Muscle layer of colon (tissue), 2 donors: ENCODE measurements at regions not wholly inside any gene's neighbourhood (a gene's known extent, or its start where the extent isn't known, plus 50 kb on each side); places are given as distances from the start of the nearest gene placed in this dataset.
"Not testable (repeated sequence)": the region's sequence is repeated elsewhere in the genome, so short reads cannot be mapped to it uniquely, and the experiment has no call there.

ENCODE experiments used
- H3K27ac ChIP-seq: one replicate; pipeline ENCODE4 v1.7.0; 2013; ENCODE audit warnings: low read depth, mild to moderate bottlenecking, low read length, moderate library complexity
- H3K27me3 ChIP-seq, 2 donors: one replicate each; pipeline ENCODE4 v1.7.0; 2013; ENCODE audit warnings: low read length in 2 of 2, mild to moderate bottlenecking in 2 of 2; ENCODE audit not compliant: insufficient read depth in 2 of 2, control insufficient read depth in 1 of 2
- H3K36me3 ChIP-seq: one replicate; pipeline ENCODE4 v1.7.0; 2013; ENCODE audit warnings: mild to moderate bottlenecking, low read length; ENCODE audit not compliant: insufficient read depth
- H3K4me1 ChIP-seq: one replicate; pipeline ENCODE4 v1.7.0; 2013; ENCODE audit warnings: mild to moderate bottlenecking, low read length; ENCODE audit not compliant: insufficient read depth
- H3K4me3 ChIP-seq, 2 donors: one replicate each; pipeline ENCODE4 v1.7.0; 2013; ENCODE audit warnings: low read length in 2 of 2, low read depth in 1 of 2, mild to moderate bottlenecking in 1 of 2, moderate library complexity in 1 of 2
- H3K9ac ChIP-seq: one replicate; pipeline ENCODE4 v1.7.0; 2013; ENCODE audit warnings: low read length
- H3K9me3 ChIP-seq: one replicate; pipeline ENCODE4 v1.7.0; 2013; ENCODE audit warnings: mild to moderate bottlenecking, low read length
- donor health status: abdominal sarcoma.
- donor health status: Adenocarcinoma of cecum.

DNA sequence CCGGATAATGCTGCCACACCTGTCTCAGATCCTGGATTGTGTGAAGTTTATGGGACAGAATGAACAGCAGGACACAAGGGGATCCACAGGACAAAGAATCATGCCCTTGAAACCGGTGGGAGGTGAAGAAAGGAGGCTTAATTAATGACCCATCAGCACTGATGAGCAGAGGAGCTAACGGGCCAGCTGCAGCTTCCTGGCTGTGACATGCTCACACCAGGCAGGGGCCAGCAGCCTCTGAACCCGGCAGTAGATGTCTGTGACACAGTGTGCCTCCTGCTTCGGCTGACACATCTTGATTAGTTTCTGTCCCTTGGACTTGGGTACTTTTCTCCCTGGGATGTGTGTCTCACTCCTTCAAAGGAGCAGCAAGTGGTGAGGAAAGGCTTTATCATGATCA is 328.8 kb upstream of the BRINP1 start:
- H3K9ac ChIP-seq: no peak overlapping the region
- no peaks in the 10 kb centered on the region for H3K27me3 ChIP-seq
- no peak overlapping the region for H3K27ac ChIP-seq
- no peaks in the 10 kb centered on the region for H3K4me1 ChIP-seq
- no peaks in the 10 kb centered on the region for H3K9me3 ChIP-seq
- H3K36me3 ChIP-seq: no peaks in the 10 kb centered on the region
- H3K4me3 ChIP-seq: no peak overlapping the region

GRCh38 chr9:119689879-119690278 is 320.6 kb upstream of the BRINP1 start:
- Histone ChIP-seq H3K27me3 (no peaks in the 10 kb centered on the region), H3K4me1 (no peaks in the 10 kb centered on the region), H3K9ac (no peak overlapping the region), H3K9me3 (no peaks in the 10 kb centered on the region), H3K4me3 (no peak overlapping the region), H3K36me3 (no peaks in the 10 kb centered on the region), H3K27ac (no peak overlapping the region)

- no peaks in the 10 kb centered on the region for H3K4me1 ChIP-seq
- no peaks in the 10 kb centered on the region for H3K9me3 ChIP-seq
- no peak overlapping the region for H3K9ac ChIP-seq
- H3K4me3 ChIP-seq: no peak overlapping the region
- no peaks in the 10 kb centered on the region for H3K27me3 ChIP-seq
- no peak overlapping the region for H3K27ac ChIP-seq
- H3K36me3 ChIP-seq: no peaks in the 10 kb centered on the region
Observed at GRCh38 chr9:119688547-119688946, 319.3 kb upstream of the BRINP1 start.

- no peaks in the 10 kb centered on the region for H3K4me1 ChIP-seq
- H3K4me3 ChIP-seq: no peak overlapping the region
- no peaks in the 10 kb centered on the region for H3K27me3 ChIP-seq
- no peak overlapping the region for H3K27ac ChIP-seq
- no peaks in the 10 kb centered on the region for H3K9me3 ChIP-seq
- no peak overlapping the region for H3K9ac ChIP-seq
- H3K36me3 ChIP-seq: no peaks in the 10 kb centered on the region
Observed at GRCh38 chr9:119677811-119678505, 308.7 kb upstream of the BRINP1 start.

GRCh38 chr9:119675951-119676350 is 306.7 kb upstream of the BRINP1 start:
- H3K9me3 ChIP-seq: no peaks in the 10 kb centered on the region
- H3K9ac ChIP-seq: no peak overlapping the region
- no peak overlapping the region for H3K27ac ChIP-seq
- no peaks in the 10 kb centered on the region for H3K27me3 ChIP-seq
- no peak overlapping the region for H3K4me3 ChIP-seq
- H3K4me1 ChIP-seq: no peaks in the 10 kb centered on the region
- H3K36me3 ChIP-seq: no peaks in the 10 kb centered on the region

DNA sequence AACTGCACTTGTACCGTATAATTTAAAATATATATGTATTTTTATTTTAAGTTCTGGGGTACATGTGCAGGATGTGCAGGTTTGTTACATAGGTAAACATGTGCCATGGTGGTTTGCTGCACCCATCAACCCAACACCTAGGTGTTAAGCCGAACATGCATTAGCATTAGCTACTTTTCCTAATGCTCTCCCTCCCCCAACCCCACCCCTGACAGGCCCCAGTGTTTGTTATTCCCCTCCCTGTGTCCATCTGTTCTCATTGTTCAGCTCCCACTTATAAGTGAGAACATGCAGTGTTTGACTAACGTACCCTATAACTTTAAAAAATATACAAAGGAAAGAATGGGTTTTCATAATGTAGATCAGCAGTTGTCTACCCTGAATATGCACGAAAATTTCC is 303.5 kb upstream of the BRINP1 start:
- H3K27ac ChIP-seq, H3K4me3 ChIP-seq, H3K4me1 ChIP-seq, H3K9ac ChIP-seq, H3K9me3 ChIP-seq, H3K27me3 ChIP-seq, H3K36me3 ChIP-seq: not testable (repeated sequence)

DNA sequence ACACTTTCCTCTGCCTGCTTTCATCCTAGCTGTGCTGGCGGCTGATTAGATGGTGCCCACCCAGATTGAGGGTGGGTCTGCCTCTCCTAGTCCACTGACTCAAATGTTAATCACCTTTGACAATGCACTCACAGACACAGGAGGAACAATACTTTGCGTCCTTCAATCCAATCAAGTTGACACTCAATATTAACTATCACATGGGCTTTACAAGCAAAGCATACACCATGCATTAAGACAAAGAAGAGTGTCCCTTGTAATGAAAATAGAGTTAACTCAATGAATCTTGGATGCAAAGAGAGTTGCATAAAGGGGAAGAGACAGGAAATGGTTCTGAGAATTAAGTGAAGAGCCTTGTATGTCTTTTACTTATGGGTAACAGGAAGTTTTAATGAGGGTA is 298.7 kb upstream of the BRINP1 start:
- Histone ChIP-seq H3K4me1 (no peaks in the 10 kb centered on the region), H3K27me3 (no peaks in the 10 kb centered on the region), H3K4me3 (no peak overlapping the region), H3K9ac (no peak overlapping the region), H3K36me3 (no peaks in the 10 kb centered on the region), H3K27ac (no peak overlapping the region), H3K9me3 (no peaks in the 10 kb centered on the region)

DNA sequence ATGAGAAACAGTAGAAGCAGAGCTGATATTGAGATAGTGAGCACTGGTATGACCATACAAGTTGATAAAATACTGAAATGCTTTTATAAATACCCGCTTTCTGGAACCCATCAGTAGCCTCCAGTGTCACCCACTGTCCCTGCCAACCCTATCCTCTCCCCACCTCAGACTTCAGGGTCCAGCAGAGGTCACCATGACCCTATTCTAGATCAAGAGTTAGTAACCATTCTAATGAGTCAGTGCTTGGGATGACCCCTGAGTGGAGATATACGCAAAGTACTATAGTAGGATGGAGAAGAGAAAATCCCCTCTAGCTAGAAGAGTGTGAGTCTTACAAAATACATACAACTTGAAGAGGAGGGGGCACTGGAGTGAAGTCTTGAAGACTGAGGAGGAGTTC is 297.9 kb upstream of the BRINP1 start:
- Histone ChIP-seq H3K9me3 (no peaks in the 10 kb centered on the region), H3K4me1 (no peaks in the 10 kb centered on the region), H3K27me3 (no peaks in the 10 kb centered on the region), H3K9ac (no peak overlapping the region), H3K27ac (no peak overlapping the region), H3K4me3 (no peak overlapping the region), H3K36me3 (no peaks in the 10 kb centered on the region)

DNA sequence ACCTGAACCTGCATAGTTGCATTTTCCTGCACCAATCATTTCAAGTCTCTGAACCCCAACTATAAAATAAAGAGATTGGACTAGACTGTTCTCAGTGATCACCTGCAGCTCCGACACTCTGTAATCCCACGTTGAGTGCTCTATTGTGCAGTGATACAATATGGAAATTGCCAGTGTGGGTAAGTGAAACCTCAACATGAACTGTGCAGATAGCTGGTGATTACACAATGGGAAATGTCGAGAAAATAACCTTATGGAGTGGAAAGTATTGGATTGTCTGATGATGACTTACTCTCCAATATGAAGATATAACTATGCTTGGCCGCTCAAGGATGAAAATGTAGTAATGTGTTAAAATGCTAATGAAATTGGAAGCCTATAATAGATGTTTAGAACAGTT is 293.1 kb upstream of the BRINP1 start:
- Histone ChIP-seq H3K9me3 (no peaks in the 10 kb centered on the region), H3K4me1 (no peaks in the 10 kb centered on the region), H3K27ac (no peak overlapping the region), H3K4me3 (no peak overlapping the region), H3K36me3 (no peaks in the 10 kb centered on the region), H3K27me3 (no peaks in the 10 kb centered on the region), H3K9ac (no peak overlapping the region)

DNA sequence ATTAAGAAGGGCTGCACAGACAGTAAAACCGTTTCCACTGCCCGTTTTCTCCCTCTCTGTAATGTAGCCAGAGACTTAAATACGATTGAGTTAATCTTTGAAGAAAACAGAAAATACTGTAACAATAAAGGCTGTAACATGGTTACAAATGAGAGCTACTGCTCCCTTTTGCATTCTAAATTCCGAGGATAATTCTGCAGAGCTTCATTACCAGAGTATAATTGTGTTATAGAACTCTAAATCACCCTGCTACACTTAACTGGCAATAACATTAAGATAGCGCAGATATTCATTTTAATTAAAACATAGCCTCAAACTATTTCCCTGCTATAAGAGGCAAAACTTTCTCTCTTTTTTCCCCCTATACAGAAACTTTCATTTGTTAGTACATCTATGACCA is 283.7 kb upstream of the BRINP1 start:
- Histone ChIP-seq H3K4me3 (no peak overlapping the region), H3K9me3 (no peaks in the 10 kb centered on the region), H3K9ac (no peak overlapping the region), H3K27me3 (no peaks in the 10 kb centered on the region), H3K4me1 (no peaks in the 10 kb centered on the region), H3K27ac (no peak overlapping the region), H3K36me3 (no peaks in the 10 kb centered on the region)

DNA sequence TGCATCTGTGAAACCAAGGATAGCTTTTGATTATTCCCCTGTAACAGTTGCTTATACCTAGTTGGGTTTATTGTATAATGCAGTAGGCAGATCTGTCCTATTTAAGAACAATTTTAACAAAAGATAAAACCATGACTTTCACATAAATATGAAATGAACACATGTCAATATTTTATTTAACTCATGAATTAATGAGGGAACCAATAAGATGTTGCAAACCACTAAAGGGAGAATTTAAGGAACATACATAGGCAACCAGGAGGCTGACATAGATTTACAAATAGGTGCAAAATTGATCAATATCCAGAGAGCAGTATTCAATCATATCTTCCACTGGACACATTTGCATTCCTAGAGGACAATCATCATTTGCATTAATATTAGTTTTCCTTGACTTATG is 280.0 kb upstream of the BRINP1 start:
- H3K27ac ChIP-seq: no peak overlapping the region
- no peaks in the 10 kb centered on the region for H3K27me3 ChIP-seq

DNA sequence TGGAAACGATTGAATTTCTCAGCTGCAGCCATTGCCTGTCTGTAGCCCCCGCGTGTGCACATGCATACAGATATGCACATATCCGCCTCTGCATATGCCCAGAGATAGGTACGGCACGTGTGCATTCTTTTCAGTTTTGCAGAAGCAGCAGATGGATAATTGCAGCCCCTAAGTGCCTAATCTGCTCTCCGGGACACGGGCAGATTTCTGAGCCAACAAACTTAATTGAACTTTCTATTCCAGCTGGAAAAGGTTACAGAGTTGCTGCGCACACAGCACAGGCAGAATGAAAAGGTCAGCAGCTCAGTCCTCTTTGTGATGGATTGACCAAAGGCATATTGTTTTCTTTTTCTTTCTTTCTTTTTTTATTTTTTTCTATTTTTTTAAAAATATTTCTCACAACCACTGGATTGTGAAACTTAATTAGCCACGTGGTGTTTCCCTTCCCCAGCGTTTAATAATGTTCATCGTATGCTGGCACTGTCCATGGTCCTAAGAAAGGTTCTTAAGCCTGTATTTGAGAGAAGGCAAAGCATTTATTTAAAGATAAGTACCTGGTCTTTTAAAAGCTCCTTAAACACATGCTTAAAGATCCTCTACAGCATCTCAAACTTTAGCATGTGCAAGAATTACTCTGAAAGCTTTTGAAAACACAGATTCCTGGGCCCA is 270.2 kb upstream of the BRINP1 start:
- H3K9ac ChIP-seq: no peak overlapping the region
- no peak overlapping the region for H3K4me3 ChIP-seq
- H3K27ac ChIP-seq: no peak overlapping the region
- H3K4me1 ChIP-seq: no peaks in the 10 kb centered on the region
- no peaks in the 10 kb centered on the region for H3K27me3 ChIP-seq
- H3K9me3 ChIP-seq: no peaks in the 10 kb centered on the region
- H3K36me3 ChIP-seq: no peaks in the 10 kb centered on the region

More for the DNA sequence above, 280.0 kb upstream of the BRINP1 start:
- Histone ChIP-seq H3K4me1 (no peaks in the 10 kb centered on the region), H3K9me3 (no peaks in the 10 kb centered on the region), H3K9ac (no peak overlapping the region), H3K36me3 (no peaks in the 10 kb centered on the region), H3K4me3 (no peak overlapping the region)
